SKM-1 treated with dmso at 0.1 percent for 144 hours (cell line): ENCODE measurements at regions not wholly inside any gene's neighbourhood (a gene's known extent, or its start where the extent isn't known, plus 50 kb on each side); places are given as distances from the start of the nearest gene placed in this dataset.

ENCODE experiments used
- DNase-seq: peaks from one replicate; lab custom pipeline; 2025; ENCODE audit not compliant: unreplicated experiment; lab: John Stamatoyannopoulos, UW

DNA sequence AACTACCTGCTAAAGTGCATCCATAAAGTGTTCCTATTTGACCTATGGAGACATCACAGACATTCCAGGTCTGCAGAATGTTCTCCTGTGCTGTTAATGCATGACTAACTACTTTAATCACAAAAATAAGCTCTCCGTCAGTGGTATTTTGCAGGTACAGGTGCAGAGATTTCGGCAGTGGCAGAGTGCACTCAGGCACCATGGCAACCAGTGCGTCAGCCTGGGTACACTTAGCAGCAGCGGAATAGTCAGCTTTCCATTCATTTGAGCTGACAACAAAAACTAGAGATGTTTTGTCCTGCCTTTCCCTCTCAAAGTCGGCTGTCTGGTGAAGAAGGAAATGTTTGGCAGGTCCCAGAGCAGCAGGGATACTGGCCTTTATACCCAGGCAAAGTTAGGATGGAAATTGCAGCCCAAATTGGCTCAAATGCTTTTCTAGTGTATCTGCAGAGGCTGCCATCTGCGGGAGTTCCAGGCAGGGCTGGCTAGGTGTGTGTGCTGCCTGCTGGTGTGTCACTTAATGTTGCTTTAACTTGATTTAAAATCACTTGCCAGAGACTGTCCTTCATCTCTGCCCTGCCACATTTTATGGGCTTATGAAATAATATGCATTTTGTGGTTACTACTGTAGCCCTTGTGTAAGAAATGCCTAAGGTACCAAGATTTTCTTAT is 195.8 kb downstream of the RAP2A start:
- DNase-seq: no peak

DNA sequence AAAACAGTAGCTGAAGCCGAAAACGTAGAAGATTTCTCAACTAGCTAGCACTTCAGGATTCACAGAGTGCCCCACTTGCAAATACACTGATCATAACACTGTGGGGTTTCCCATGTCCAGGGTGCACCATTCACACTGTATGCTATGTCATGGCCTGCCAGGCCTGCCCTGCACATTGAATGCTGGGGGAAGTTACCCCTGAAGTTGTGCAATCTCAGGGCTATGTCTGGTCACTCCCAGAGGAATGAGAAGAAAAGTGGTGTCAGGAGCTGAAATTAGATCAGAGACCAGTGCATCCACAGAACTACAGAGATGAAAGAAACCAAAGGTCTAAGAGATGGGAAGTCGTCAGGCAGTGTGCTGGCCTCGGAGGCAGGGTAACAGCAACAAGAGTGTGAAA is 196.8 kb downstream of the RAP2A start:
- no peak for DNase-seq

DNA sequence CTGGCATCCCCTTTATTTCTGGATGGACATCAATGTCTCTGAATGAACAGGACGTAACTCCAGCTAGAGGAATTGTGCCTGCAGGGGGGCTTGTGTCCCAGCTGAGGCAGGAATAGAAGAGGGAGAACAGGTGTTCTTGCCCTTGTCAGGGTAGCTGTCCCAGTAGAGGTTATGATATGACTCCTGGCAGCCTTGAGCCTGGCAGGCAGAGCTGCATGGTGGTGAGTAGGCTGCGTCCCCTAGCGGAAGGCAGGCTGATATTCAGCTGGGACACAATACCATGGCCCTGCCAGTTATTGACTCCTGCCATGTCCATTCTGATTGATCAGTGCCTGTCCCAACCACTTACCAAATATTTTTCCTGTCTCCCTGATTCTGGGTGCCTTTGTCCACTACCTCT is 197.2 kb downstream of the RAP2A start:
- DNase-seq: no peak

DNA sequence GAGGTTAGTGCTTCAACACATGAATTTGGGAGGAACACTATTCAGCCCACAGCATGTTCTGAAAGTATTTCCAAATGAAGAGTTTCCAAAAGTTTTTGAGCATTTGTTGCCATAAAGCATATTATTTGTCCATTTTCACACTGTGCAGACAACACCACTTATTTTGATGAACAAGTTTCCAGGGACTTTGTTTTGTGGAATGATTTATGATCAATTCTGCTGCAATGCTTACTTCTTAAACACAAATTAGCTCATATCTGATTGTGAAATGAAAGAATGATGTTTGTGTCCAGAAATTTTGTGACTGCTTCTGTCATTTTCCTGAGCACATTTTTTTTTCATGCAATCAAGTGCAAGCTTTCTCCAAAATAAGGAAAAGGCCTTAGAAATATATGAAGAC is 205.3 kb downstream of the RAP2A start:
- no peak for DNase-seq

DNA sequence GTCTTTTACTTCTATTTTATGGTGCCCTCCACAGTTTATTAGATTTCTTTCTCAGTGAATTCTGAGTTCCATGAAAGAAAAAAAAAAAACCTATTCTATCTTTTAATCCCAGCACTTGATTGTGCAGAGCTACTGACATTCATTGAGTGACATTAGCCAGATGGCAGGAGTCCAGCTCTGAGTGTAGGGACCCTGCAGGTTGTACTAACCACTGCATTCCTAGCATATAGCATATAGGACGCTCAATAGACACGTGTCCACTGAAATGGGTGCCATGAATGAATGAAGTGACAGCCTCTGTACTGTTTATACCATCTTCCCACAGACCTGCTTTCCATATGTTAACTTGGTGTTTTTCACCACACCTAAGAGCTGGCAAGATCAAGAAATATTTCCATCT is 206.3 kb downstream of the RAP2A start:
- no peak for DNase-seq

DNA sequence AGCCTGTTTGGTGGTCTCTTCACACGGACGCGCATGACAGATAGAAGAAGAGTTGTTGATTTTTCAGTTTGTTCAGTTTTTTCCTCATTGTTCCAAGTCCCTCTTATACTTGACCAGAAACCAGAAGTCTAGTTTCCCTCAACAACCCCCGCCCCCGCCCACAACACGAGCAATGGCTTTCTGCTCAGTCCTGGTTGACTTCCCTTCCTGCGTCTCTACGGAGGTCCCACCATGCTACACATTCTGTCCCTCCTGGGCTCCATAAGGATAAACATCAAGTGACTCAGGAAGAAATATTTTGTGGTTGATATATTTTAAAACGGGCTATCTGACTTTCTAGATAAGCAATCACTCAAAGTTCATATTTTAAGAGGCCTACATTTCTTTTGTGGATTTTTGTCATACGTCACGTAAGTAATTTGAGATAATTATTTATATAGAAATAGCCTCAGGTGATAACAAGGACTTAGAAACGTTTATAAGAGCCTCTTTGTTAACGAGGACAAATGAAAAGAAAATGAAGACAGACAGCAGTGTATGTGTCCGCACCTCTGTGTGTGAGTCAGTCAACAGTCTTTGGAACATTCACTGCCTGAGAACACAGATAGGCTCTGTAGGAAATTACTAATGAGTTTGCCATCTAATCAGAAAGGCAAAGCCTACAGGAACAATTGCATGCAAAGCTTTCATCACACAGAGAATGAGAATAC is 214.4 kb downstream of the RAP2A start:
- DNase-seq: no peak

DNA sequence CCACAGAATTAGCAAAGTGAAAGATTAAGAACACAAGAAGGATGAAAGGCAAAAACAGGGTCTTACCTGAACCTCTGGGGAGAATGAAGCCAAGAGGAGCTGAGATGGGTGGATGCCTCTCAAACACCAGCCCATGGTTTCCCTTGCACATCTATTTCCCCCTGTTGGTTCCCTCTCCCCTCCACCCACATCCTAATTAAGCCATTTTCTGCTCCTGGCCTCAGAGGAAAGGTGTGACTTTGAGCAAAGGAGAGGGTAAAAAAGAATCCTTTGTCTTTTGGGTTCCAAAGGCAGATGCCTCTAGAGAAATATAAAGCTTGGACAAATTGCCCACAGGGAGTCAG is 214.9 kb downstream of the RAP2A start:
- DNase-seq: no peak

DNA sequence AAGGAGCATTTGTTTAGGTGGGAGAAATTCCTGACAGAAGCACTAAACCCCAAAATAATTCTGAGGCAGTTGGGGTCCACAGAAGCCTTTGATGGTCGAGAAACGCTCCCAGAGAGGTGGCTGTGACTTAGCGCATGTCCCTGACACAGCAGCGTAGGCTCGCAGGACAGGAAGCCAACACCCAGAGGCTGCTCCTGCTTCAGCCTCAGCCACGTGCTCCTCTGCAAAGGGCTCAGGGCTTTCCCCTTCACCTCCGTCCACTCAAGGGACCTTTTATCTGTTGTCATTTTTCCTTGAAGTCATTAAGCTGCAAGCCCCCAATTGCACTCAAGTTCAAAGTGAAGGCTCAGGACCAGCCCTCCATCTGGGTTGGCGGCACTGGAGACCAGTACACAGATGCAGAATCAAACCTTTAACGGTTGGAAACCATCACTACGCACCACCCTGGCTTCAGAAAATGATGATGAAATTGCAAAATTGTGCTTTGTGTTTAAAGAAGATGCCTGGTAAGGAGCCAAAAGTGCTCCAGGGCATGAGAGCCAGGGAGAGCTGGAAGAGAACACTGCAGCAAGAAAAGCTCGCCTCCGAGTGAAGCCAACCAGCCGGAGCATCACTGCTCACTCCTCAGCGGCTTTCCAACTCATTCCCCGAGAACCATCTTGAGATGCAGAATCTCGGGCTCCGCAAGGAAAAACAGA is 219.6 kb downstream of the RAP2A start:
- DNase-seq: no peak

DNA sequence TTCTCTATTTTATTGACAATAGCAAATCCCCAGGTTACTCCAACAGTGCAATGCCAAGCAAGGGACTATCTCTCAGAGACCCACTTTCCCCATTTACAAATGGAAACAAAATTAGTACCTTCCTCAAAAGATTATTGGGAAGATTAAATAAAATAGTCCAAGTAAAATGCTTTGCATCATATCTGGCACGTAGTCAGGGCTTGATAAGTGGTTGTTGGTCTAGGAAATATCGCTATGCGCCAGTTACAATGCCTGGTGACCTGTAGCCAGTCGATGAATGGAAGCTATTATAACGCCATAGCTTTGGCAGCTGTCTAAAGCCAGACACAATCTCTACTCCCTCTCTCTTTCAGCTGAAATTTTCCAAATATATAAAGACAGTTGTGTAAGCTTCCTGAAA is 220.3 kb downstream of the RAP2A start:
- no peak for DNase-seq

DNA sequence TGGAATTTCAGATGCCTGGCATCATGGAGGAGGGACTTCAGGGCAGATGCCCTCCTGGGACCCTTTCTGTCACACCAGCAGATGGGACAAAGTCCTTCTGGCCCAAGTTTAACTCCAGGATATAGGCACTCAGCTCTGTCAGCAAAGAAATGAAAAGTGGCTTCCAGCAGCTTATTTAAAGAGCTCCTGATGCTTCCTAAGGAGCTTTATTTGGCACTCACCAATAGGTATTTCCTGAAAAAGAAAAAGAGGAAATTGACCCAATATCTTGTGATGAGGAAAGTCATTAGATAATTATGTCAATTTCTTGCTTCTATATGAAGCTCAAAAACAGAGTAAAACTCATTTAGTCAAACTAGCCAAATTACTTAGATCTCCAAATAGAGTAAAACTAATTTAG is 224.6 kb downstream of the RAP2A start:
- DNase-seq: no peak

DNA sequence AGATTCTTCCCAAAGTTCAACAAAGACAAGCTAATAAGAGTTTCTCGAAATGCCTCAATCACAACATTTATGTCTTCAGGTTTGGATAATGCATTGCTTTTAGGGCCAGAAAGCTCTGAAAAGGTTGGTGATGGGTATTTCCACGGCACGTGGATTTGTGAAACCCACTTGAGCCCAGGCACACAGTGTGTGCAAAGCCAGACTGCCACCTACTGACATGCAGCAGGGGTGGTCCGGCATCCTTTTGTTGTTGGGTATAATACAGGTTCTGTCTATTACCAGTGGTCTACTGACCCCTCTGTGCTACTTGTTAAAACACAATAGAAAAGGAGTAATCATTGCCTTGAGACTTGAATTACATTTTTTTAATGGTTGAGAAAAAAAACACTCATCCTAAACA is 225.6 kb downstream of the RAP2A start:
- DNase-seq: no peak

DNA sequence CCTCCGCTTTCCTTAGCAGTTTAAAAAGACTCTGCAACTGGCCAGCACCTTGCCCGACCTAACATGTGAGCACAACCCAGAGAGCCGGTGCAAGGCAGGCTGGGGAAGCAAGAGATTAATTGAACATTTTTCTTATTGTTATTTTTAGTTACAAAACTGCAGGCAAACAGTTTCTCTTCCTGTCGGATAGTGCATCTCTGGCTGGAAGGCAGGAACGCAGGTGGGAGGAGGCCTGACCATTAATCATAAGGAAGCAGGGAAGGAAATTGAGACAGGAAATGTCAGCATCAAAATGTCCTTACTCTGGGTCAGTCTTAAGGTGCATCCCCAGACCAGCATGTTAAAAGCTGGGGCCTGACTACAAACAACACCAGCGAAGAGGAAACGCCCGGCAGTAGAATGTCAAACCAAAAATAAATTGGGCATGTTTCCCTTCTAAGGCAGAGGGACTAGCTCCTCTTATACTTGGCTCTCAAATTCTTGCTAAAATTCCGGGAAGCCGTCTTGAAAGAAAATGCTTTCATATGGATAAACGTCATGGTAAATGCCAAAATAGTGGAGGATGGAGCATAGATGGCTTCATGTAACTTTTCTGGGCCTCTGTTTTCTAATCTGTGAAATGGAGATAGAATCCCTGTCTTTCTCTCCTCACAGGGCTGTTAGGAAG is 226.8 kb downstream of the RAP2A start:
- DNase-seq: no peak

DNA sequence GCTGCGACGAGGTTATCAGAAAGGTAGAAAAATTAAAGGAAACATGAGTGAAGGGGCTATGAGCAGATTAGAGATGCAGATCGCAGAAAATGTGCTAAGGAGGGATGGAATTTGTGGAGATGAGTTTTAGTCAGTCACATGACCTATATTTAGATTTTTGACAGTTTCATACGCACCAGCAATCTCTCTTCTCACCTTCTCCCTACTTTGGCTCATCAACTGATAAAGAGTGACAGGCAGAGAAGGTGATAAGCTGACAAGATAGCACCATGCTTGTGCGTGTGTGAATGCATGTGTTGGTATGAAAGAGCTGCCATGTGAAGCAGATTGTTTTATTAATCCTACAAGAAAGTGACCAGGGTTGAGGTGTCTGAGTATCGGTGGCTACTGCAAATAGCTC is 252.6 kb downstream of the RAP2A start:
- no peak for DNase-seq

DNA sequence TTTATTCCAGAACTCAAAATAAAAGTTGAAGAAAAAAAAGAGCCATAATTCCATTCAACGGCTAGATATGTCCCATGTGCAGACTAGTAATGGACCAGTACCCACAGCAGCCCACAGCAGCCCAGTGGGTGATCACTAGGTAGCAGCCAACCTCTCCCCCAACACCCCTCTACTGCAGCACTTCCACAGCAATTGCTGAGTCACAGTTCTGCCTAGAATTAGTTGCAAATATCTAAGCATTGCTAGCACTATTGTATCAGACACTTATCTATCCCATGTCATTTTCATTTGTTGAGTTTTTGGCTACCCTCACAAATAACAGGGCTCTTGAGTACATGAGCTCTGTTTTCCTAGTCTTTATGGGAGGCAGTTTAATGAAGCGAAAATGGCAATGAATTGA is 258.7 kb downstream of the RAP2A start:
- DNase-seq: no peak

DNA sequence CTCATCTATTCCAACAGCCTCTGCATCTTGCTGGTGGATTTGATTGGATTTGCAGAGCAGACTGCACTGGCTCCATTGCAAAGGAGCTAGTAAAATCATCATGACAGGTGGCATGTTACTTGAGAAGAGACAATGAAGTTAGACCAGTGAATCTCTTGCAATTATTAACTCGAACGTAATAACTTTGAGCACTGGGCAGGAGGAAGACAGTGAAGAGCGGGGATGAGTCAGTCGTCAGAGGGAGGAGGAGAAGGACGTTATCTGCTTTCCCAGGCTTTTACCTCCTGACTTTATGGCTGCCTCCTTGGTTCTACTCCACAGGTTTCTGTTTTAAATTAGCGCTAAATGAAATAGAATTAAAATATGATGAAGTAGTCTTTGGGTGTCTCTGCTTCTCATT is 257.8 kb upstream of the IPO5 start:
- DNase-seq: no peak

DNA sequence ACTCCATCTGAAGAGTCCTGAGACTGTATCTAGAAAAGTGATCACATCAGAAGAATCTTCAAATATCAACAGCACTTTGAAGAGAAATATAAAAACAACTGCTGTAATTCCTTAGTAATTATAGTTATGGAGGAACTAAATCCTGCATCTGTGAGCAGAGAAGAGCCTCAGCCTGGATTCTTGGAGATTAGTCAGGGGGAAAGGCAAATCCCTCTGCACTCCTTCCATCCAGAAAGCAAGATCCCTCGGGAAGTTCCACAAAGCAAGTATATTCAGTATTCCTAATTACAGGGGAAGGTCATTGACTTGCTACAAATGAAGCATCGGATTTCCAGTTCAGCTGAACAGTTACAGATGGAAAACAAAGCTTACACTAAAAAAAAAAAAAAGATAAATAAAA is 256.6 kb upstream of the IPO5 start:
- DNase-seq: no peak

DNA sequence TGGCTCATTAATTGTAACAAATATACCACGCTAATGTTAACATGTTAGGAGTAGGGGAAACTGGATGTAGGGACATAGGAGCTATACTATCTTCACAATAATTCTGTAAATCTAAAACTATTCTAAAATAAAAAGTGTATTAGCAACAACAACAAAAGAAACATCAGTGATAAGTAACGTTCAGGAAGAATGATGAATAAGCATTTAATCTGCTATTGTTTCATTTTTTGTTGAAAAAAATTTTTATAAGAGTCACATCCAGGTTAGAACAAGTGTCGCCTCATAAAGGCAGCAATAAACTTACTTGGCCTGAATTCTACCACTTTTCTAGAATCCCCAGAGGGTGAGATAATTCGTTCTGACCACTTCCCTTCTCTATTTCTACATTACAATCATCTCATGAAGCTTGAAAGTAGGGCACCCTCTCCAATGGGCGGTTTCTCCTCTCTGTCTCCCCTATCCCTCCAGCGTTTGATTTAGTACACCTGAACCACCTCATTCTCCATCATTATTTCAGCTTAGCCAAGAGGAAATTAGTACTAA is 253.1 kb upstream of the IPO5 start:
- DNase-seq: no peak

DNA sequence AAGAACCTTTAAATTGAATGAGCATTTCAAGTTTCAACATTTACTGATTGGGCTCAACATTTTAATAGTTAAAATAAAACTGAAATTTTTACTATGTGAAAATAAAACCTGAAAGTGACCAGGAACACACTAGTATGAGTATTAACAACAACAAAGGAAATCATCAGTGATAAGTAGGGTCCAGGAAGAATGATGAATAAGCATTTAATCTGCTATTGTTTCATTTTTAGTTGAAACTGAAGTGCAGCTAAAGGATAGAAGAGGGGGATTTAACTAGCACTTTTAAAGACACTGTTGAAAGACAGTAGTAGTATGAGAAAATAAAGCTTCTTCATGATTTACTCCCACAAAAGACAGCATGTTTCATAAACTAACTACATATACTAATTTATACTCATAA is 250.9 kb upstream of the IPO5 start:
- DNase-seq: no peak

DNA sequence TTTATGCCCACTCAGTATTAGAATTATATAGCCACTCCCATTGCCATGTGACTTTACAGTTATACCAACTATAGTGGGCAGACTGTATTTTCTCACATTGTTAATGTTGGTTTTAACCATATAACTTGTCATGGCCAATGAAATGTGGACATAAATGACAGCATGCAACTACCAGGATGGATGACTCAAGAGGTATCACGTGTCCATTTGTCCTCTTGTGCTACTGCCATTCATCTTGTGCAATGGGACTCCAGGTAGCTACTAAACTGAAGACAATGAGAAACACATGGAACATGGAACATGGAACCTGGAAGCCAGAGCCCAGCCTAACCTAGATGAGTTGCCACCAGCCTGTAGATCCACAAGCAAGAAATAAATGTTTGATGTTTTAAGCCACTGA is 242.7 kb upstream of the IPO5 start:
- DNase-seq: no peak

DNA sequence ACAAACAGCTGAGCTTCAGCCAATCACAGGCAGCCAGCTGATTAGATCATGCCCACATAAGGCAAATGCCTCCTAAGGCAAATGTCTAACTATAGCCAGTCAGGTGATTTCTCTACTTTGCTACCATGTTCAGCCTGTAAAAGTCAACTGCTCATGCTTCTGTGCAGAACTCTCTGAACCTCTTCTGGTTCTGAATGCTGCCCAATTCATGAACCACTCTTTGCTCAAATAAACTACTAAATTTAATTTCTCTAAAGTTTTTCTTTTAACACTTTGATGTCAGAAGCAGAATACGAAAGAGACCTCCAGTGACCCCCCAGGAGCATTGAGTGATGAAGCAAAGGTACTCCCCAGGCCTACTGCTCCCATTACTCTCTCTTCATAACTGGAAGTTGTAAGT is 240.7 kb upstream of the IPO5 start:
- no peak for DNase-seq

DNA sequence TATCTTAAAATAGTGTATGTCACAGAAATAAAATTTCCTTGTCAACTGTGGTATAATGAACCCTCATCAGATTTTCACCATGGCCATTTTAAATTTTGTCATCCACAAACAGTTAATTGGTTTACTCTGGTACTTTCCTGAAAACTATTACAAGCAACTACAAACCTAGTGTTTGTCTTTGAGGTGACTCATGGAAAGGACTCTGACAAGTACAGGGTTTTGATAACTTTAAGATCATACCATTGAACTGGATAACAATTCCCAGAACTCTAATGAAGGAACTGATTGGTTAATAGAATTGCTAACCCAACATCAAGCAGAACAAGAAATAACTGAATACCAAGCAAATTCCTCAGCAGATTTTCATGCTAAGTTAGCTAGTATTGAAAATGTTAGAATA is 237.7 kb upstream of the IPO5 start:
- DNase-seq: no peak

DNA sequence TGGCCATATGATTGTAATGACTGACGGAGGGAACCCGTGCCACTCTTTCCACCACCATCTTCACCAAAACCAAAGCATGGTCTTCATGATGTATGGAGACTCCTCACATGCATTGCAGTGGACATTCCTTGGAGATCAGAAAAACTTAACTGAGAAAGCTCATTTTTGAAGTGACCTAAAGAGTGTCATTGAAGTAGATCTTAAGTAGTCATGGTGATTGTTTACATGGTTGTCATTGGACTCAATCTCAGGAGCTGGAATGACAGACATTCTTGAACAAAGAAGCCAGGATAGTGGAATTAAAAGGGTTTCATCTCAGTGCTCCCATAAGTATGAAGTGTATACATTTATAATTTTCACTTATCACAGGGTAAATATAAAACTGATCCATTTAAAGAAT is 236.7 kb upstream of the IPO5 start:
- DNase-seq: no peak
